HG03571 (cell line): ENCODE measurements at regions not wholly inside any gene's neighbourhood (a gene's known extent, or its start where the extent isn't known, plus 50 kb on each side); places are given as distances from the start of the nearest gene placed in this dataset.
"Not testable (repeated sequence)": the region's sequence is repeated elsewhere in the genome, so short reads cannot be mapped to it uniquely, and the experiment has no call there.

Experiments used
- ATAC-seq: cut with Tn5 transposase; IDR thresholded peaks from one replicate; pipeline ENCODE4 v1.9.1; 2021; ENCODE audit not compliant: unreplicated experiment

DNA sequence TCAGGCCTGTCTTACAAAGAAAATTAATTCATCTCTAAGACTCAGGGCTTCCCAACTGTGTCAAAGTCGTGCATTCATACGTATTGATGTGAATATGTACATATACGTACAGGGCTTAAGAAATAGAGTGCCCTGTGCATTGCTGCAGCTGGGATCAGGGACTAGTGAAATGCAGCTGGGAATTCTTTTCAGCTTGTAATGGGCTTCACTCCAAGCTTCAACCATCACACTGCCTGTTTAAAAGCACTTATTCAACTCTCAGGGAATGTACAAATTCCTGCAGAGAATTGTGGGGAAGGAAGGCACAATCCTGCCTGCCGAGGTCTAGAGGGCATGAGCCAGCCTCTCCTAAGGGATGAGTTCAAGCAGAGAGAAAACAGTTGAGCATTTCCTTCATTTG, 59.6 kb upstream of the MAN2A1 start:
- ATAC-seq = no peak

DNA sequence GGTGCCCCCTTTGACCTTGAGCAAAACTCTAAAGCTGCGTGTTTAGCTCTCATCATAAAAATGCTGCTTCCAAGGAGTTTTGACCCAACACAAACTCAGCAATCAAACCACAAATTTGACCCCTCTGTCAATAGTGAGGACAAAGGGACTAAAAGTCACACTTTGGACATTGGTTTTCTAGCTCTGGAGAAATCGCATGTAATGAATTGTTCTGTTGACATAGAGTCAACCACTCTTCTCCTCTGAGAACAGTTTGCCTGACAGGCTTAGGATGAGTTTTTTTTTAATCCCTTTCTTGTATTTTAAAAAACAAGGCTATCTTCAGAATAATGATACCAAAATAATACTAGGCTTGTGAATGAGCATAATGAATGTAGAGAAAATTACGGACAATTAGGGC, 61.1 kb upstream of the MAN2A1 start:
- ATAC-seq = no peak

DNA sequence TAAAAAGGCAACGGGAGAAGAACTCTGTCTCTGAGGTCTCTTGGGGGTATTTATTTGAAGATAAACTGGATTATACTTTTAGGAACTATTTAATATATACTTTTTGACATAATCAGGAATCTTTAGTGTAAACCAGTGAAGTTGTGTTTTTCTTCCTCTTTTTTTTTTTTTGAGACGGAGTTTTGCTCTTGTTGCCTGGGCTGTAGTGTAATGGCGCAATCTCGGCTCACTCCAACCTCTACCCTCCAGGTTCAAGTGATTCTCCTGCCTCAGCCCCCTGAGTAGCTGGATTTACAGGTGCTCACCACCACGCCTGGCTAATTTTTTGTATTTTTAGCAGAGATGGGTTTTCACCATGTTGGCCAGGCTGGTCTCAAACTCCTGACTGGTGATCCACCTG, 68.5 kb upstream of the MAN2A1 start:
- not testable (repeated sequence) for ATAC-seq

DNA sequence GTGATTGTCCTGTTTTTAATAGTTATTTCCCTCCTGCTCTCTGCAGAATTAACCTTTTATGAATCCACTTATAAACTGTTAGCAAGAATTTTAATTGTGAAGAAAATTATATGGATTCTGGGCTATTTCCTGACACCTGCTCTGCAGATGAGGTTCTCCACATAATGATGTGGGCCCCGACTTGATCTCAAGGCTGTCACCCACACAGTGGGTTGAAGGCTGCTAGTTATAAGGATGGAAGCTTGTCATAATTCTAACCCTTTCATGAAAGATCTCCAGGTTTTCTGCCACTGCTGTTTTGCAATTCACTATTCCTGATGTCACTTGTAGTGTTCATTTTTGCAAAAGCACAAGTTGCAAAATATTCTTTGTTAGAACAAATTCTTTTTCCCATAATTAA, 69.1 kb upstream of the MAN2A1 start:
- no peak for ATAC-seq

DNA sequence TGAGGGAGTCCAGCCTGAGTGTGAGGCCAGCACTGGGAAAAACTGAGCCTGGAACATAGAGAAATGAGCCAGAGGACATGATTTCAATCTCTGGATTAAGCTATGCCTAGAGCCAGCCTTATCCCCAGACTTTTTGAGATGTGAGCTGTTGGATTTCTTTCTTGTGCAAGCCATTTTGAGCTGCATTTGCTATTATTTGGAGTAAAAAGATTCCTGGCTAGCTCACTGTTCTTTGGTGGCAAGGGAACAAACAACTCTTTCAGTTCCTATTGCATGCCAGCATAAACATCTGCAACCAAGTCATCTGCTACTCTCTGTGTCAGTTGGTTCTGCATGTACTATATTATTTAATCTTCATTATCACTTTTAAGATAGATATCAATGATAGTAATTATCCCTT, 70.1 kb upstream of the MAN2A1 start:
- no peak for ATAC-seq

DNA sequence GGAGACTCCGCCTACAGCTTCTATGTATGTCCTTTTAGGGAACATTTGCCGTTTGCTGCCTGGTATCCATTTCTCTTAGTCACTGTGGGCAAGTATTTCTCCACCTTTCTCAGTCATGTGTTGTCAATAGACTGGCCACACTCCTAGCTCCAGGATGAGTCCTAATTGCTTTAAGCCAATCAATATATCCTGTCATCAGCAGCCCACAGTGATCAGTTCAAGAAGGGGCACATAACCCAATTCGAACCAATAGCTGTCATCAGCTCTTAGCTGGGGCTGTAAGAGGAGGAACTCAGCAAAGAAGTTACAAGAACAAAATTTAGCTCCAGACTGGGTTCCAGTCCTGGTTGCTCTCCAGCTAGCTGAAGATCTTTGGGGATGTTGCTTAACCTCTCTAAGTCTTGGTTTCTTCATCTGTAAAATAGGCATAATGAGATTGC, 70.7 kb upstream of the MAN2A1 start:
- no peak for ATAC-seq

DNA sequence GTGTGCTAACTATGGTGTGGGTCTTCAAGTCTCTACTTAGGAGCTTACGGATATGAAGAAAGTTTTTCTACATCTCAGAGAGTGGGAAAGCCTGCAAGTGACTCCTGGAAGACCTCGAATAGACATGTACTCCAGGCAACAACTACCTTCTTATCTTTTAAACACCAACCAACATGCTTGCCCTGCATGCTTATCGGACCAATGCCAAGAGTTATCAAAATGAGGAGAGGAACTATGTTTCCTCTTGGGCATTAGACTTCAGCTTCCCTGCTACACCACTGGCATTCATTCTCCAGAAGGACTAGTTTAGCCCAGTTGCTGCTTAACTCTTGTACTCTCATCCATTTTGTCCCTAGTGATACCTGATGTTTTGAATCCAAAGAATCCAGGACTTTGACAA, 74.7 kb upstream of the MAN2A1 start:
- no peak for ATAC-seq

DNA sequence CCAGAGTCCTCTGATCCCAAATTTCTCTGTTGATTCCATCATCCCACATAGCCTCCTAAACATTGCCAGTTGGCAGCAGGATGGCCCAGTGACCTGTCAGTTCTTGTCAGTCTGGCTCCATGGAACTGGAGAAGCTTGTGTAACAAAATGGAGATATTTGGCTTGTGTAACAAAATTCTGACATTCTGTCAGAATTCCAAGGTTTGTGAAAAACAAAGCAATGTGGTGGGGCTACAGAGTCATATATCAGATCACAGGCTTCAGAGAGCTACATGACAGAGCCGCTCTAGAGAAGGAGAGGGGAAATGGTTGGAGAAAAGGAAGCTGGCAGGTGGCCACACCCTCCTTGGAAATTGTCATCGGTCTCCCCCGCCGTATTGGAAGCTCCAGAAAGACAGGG, 75.4 kb upstream of the MAN2A1 start:
- ATAC-seq = no peak

DNA sequence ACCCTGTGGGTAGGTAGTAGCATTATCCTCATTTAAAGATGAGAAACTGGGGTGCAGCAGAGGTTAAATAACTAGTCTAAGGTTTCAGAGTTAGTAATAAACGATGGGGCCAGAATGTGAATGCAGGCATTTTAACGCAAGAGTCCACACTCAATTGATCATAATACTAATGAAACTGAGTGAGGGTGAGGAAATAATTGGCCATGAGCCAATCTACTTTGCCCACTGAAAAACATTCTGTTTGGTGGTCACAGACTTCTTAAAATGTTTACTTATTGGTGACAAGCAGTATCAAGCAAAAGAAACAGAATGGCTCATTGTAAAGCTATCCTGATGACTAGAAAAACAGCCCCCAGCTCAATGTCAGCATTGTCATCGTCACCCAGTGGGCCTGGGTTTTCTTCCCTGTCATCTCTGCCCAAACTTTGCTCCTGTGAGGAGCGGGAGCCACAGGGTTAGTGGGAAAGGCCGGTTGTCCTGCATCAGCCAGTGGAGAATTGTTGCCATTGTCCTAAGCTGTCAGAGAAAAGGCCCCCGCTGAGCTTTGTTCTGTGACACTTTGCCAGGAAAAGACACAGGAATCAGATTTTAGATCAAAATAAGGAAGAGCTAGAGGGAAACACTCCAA, 77.3 kb upstream of the MAN2A1 start:
- ATAC-seq = no peak

DNA sequence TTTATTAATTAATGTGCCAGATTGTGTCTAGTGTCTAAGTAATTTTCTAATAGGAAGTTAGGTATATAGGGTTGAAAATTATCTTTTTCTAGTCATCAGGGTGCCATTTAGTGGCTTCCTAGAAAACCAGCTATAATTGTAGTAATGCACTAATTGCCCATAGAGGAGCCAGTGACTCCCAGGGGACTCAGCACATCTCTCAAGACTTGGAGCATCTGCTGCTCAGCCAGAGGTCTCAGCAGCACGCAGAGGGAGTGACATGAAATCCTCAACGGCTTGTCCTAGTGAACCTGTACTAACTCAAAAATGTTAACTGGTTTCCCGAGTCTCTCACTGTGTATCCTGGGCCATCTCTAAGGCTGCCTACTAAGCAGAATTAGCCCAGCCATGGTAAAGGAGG, 78.2 kb upstream of the MAN2A1 start:
- no peak for ATAC-seq

DNA sequence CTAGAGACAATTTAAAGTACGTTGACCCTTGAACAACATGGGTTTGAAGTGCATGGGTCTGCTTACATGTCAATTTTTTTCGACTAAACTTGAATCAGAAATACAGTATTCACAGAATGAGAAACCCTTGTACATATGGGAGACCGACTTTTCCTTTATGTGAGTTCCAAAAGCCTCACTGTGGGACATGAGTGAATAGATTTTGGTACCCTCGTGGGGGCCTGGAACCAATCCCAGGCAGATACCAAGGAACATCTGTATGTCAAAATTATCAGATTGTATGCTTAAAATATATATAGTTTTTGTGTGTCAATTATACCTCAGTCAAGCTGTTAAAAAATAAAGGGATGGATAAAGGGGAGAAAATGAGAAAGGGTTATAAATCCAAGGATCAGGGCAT, 78.7 kb upstream of the MAN2A1 start:
- no peak for ATAC-seq

DNA sequence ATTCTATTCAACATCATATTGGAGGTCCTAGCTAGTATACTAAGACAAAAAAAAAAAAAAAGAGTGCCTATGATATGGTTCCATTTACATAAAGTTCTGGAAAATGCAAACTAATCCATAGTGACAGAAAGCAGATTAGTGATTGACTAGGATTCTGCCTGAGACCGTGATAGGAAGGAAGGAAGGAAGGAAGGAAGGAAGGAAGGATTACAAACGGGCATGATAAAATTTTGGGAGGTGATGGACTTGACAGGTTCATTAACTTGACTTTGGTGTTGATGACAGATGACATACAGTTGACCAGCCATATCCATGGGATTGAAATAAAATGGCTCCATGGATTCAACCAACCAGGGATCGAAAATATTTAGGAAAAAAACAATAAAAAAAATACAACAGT, 79.1 kb upstream of the MAN2A1 start:
- no peak for ATAC-seq

DNA sequence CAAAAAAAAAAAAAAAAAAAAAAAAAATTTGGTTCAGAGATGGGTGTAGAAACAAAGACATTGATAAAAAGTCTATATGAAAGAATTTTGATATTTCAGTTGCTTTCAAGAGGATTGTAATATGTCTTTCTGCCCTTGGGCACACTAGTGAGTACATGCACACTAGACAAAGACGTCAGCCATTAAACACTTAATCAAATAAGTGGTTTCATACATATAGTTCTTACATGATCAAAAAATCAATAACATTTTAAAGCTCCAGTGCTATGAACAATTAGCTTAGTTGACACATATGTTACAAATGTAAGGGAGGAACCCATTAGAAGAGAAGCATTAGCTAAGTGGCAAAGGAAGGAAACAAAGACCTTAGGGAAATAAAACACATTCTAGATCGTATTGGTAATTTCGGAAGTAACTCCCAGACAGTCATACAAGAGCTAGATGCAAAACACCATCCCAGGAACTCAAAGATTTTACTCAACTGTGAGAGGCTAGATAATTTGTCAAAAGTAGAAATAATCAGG, 84.5 kb upstream of the MAN2A1 start:
- ATAC-seq = no peak

DNA sequence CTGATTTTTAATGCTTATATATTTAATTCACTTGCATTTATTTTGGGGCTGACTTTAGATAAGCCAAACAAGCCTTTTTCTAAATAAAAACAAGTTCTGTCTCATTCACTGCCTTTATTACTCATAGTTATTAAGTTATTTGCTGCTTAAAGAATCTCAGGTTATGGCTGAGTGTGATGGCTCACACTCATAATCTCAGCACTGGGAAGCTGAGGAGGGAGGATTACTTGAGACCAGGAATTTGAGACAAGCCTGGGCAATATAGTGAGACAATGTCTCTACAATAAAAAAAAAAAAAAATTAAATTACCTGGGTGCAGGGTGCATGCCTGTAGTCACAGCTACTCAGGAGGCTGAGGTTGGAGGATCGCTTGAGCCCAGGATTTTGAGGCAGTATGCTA, 85.0 kb upstream of the MAN2A1 start:
- no peak for ATAC-seq

DNA sequence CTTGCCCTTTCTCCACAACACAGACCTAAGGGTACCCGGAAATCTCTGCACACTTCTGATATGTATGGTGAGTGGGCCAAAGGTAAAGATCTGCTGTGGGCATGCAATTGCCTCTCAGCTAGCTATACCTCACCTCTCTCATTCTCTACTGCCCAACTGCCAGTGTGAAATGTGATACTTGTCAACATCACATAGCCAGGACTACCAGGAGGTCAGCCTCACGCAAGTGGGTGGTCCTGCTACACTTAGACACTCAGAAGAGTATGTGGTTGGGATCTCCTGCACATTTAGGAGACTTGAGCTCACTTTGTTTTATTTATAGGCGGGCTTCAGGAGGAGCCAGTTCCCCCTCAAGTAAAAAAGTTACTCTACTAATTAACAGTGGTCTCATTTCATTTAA, 88.0 kb upstream of the MAN2A1 start:
- ATAC-seq = no peak

DNA sequence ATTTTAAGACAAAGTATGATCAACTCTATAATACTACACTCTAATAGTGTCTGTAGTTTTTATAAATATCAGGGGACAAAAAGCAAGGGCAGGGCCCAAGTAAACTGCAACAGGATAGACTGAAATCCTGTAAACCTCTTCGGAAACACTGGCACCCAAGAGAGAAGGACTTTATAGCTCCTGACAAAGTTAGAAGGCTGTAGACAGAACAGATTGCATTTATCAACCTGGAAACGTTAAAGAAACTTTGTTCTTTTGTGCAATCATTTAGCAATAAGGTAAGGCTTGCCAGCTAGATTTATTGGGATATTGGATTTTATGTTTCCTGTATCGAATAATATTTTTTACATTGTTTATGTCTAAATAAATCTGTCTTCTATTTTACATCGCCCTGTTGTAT, 91.8 kb upstream of the MAN2A1 start:
- ATAC-seq = no peak

DNA sequence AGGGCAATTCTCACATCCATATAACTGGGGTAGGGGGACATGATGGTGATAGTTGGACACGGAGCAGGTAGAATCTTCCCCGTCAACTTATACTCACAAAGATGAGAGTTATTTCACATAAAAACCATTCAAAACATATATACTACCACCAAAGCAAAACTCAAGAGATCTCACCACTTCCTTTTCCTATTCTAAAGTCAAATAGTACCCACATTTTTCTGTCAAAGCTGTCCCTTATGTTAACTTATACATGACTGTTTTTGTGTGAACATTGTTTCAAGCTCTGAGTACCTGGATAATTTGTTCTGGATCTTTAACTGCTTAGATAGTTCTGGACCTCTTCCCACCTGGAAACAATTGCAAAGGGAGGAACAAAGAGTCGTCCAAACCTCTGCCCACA, 95.5 kb upstream of the MAN2A1 start:
- no peak for ATAC-seq

DNA sequence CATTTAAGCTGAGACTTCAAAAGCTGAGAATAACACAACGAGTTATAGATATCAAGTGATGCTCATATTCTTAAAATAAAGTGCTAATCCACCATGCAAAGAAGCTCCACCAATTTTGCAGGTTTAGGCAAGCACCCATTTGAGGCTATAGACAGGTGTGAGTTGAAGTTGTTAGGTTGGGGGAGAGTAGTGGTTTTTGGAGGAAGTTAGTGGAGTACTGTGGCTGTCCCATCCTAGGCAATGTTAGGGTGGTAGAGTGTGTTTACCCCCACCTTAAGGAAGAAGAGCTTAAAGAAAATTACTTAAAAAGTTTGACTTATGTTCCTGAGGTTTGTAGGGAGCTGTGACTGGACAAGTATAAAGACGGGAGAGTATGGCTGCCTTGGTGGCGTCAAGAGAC, 98.9 kb upstream of the MAN2A1 start:
- no peak for ATAC-seq

DNA sequence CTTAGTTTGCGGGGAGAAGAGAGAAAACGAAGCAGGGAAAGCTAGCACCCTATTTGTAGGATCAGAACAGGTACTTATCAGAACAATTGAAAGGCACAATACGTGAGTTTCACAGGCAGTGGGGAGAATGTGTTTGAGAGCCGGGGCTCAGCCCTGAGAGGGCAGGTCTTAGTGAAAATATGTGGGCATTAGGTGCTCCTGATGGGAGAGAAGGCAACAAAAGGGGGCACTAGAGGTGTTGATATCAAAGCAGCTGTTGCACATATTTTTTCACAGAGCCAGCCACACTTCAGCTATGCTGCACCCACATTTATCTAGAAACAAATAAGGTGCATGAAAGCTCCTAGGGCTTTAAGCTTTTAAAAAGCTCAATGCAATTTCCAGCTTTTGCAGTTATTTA, 99.7 kb upstream of the MAN2A1 start:
- no peak for ATAC-seq

DNA sequence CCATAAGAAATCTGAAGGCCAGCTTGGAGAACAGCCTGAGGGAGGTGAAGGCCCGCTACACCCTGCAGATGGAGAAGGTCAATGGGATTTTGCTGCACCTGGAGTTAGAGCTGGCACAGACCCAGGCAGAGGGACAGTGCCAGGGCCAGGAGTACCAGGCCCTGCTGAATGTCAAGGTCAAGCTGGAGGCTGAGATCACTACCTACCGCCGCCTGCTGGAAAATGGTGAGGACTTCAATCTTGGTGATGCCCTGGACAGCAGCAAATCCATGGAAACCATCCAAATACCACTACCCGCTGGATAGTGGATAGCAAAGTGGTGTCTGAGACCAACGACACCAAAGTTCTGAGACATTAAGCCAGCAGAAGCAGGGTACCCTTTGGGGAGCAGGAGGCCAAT, 100.5 kb upstream of the MAN2A1 start:
- ATAC-seq = no peak

DNA sequence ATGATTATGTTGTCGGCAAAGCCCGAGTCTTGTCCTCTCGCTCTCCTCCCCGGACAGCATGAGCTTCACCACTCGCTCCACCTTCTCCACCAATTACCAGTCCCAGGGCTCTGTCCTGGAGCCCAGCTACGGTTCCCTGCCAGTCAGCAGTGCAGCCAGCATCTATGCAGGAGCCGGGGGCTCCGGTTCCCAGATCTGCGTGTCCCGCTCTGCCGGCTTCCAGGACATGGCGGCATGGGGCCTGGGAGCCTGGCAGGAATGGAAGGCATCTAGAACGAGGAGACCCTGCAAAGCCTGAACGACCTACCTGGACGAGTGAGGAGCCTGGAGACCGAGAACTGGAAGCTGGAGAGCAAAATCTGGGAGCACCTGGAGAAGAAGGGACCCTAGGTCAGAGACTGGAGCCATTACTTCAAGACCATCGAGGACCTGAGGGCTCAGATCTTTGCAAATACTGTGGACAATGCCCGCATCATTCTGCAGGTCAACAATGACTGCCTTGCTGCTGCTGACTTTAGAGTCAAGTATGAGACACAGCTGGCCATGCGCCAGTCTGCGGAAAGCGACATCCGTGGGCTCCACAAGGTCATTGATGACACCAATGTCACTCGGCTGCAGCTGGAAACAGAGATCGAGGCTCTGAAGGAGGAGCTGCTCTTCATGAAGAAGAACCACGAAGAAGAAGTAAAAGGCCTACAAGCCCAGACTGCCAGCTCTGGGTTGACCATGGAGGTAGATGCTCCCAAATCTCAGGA, 101.3 kb upstream of the MAN2A1 start:
- no peak for ATAC-seq

DNA sequence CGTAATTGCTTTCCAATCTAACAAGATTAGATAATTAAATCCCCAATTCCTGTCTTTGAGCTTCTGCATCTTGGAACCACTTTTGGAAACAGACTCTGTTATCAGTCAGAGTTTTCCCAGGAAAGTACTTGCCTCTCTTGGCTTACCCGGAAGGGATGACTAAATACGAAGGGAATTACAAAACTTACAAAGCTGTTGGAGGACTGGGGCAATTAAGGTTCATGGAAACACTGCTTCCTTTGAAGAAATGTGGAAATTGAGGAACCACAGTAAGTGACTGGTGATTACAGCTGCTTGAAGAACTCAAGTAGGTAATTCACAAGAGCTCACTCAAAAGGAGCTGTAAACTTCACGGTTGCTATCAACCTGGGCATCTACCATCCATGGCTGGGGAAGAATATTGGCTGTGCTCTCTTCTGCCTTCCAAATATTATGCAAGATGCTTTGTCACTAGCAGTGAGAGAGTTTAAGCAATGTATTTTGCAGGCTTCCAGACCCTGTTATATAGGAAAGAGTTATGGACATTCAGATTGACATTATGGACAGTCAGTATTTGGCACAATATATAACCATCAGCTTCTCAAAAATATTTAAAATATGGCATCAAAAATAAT, 104.6 kb upstream of the MAN2A1 start:
- ATAC-seq = no peak
